ENCODE measurements at regions not wholly inside any gene's neighbourhood (a gene's known extent, or its start where the extent isn't known, plus 50 kb on each side); places are given as distances from the start of the nearest gene placed in this dataset.

- CTCF ChIA-PET = no interaction called here
- no peak overlapping the region for H3K27ac ChIP-seq (ENCODE audit: extremely low read depth, low read depth, low read length)
- no peaks in the 10 kb centered on the region for H3K36me3 ChIP-seq (ENCODE audit: control insufficient read depth in 2 of 2, insufficient read depth in 1 of 2, low read length in 2 of 2)
- no peak for TF ChIP-seq ZNF777 (tag by site-specific recombination; IDR thresholded peaks at IDR 0.05; ENCODE audit: borderline replicate concordance)
- no peak for TF ChIP-seq ZBTB20 (tag by site-specific recombination; IDR thresholded peaks at IDR 0.05)
- TF ChIP-seq EGR2 (tag by site-specific recombination; IDR thresholded peaks at IDR 0.05; ENCODE audit: low read depth) = no peak
- no peak for TF ChIP-seq GLI4 (tag by site-specific recombination; IDR thresholded peaks at IDR 0.05)
- TF ChIP-seq ZNF560 (tag by site-specific recombination; IDR thresholded peaks at IDR 0.05; ENCODE audit: borderline replicate concordance) = no peak
- TF ChIP-seq ZNF521 (tag by site-specific recombination; IDR thresholded peaks at IDR 0.05) = no peak
- no peak for TF ChIP-seq ZBTB21 (tag by site-specific recombination; IDR thresholded peaks at IDR 0.05)
- no peak for TF ChIP-seq ZNF292 (tag by site-specific recombination; IDR thresholded peaks at IDR 0.05; ENCODE audit: borderline replicate concordance, low read depth)
- TF ChIP-seq PRDM10 (tag by site-specific recombination; IDR thresholded peaks at IDR 0.05) = no peak
- TF ChIP-seq ZNF366 (tag by site-specific recombination; conservative IDR thresholded peaks at IDR 0.05) = no peak
- TF ChIP-seq YY1 (tag by site-specific recombination; IDR thresholded peaks at IDR 0.05) = no peak
- TF ChIP-seq ZNF776 (tag by site-specific recombination; IDR thresholded peaks at IDR 0.05; ENCODE audit: borderline replicate concordance) = no peak
- TF ChIP-seq ZNF133 (tag by site-specific recombination; IDR thresholded peaks at IDR 0.05) = no peak
- TF ChIP-seq ZBTB7A (tag by site-specific recombination; IDR thresholded peaks at IDR 0.05; ENCODE audit: low read depth) = no peak
- TF ChIP-seq WT1 (tag by site-specific recombination; IDR thresholded peaks at IDR 0.05) = no peak
- no peak for TF ChIP-seq ZNF830 (tag by site-specific recombination; IDR thresholded peaks at IDR 0.05; ENCODE audit: low read depth)
- no peak for TF ChIP-seq PBX3 (CRISPR knock-in tag; IDR thresholded peaks at IDR 0.05)
- no peak for TF ChIP-seq ZFP69B (tag by site-specific recombination; IDR thresholded peaks at IDR 0.05)
- no peak for TF ChIP-seq ZBTB48 (tag by site-specific recombination; IDR thresholded peaks at IDR 0.05)
- TF ChIP-seq ZNF324 (tag by site-specific recombination; IDR thresholded peaks at IDR 0.05) = no peak
- H3K9me3 ChIP-seq (ENCODE audit: control insufficient read depth, insufficient read depth, low read depth, low read length) = no peaks in the 10 kb centered on the region
- POLR2A ChIA-PET = no interaction called here
- H3K4me3 ChIP-seq (ENCODE audit: low read depth, low read length) = no peak overlapping the region
- no peaks in the 10 kb centered on the region for H3K4me1 ChIP-seq (ENCODE audit: control insufficient read depth, insufficient read depth, low read length)
Measured at GRCh38 chr4:12691168-12691567, 793.0 kb downstream of the RAB28 start.

- CTCF ChIA-PET = interaction anchor here (0.6 kb wide), 1 partner anchor 386 kb away, joined by 4 read pairs; no protein-coding TSS in a partner anchor
- POLR2A ChIA-PET = no interaction called here
- H3K36me3 ChIP-seq (ENCODE audit: control insufficient read depth in 2 of 2, insufficient read depth in 1 of 2, low read length in 2 of 2) = no peaks in the 10 kb centered on the region
- H3K4me1 ChIP-seq (ENCODE audit: control insufficient read depth, insufficient read depth, low read length) = no peaks in the 10 kb centered on the region
- TF ChIP-seq ZNF837 (tag by site-specific recombination; IDR thresholded peaks at IDR 0.05) (no peak), ZNF2 (tag by site-specific recombination; IDR thresholded peaks at IDR 0.05) (no peak), KLF17 (tag by site-specific recombination; IDR thresholded peaks at IDR 0.05) (no peak), ZNF747 (tag by site-specific recombination; IDR thresholded peaks at IDR 0.05) (no peak), ZIC2 (tag by site-specific recombination; IDR thresholded peaks at IDR 0.05) (no peak), ZNF311 (tag by site-specific recombination; IDR thresholded peaks at IDR 0.05; ENCODE audit: borderline replicate concordance) (no peak), ZNF560 (tag by site-specific recombination; IDR thresholded peaks at IDR 0.05; ENCODE audit: borderline replicate concordance) (no peak)
- H3K4me3 ChIP-seq (ENCODE audit: low read depth, low read length) = no peak overlapping the region
- H3K9me3 ChIP-seq (ENCODE audit: control insufficient read depth, insufficient read depth, low read depth, low read length) = no peaks in the 10 kb centered on the region
- H3K27ac ChIP-seq (ENCODE audit: extremely low read depth, low read depth, low read length) = no peak overlapping the region
Measured at GRCh38 chr4:12689457-12689856, 794.7 kb downstream of the RAB28 start.
